Smooth muscle cell (in vitro differentiated cells): ENCODE measurements at regions not wholly inside any gene's neighbourhood (a gene's known extent, or its start where the extent isn't known, plus 50 kb on each side); places are given as distances from the start of the nearest gene placed in this dataset.
A peak's percentile ranks its signal among the peaks of the same experiment; 100 is the strongest.

Experiments
- DNase-seq: peaks from one replicate; lab custom pipeline; 2025; ENCODE audit not compliant: unreplicated experiment; lab: John Stamatoyannopoulos, UW
- H2AFZ ChIP-seq: fragments of 200-600 bp; sonication (generic); 2 replicates; pipeline ENCODE4 v1.6.0; 2016; ENCODE audit warnings: antibody characterized with exemption, low read depth, mild to moderate bottlenecking
- H3F3A ChIP-seq: fragments of 200-600 bp; sonication (generic); 2 replicates; pipeline ENCODE4 v1.6.0; 2017; ENCODE audit warnings: antibody characterized with exemption, low read depth
- H3K27ac ChIP-seq: fragments of 200-600 bp; sonication (generic); 2 replicates; pipeline ENCODE4 v1.5.1; 2016; ENCODE audit warnings: low read depth, mild to moderate bottlenecking
- H3K27me3 ChIP-seq: fragments of 200-600 bp; sonication (generic); 2 replicates; pipeline ENCODE4 v1.6.1; 2016; ENCODE audit warnings: low read depth, mild to moderate bottlenecking
- H3K36me3 ChIP-seq: fragments of 200-600 bp; sonication (generic); 2 replicates; pipeline ENCODE4 v1.5.1; 2016; ENCODE audit warnings: low read depth
- H3K4me1 ChIP-seq: fragments of 200-600 bp; sonication (generic); 2 replicates; pipeline ENCODE4 v1.5.1; 2016; ENCODE audit warnings: low read depth
- H3K4me2 ChIP-seq: fragments of 200-600 bp; sonication (generic); 2 replicates; pipeline ENCODE4 v1.6.0; 2016; ENCODE audit warnings: mild to moderate bottlenecking
- H3K4me3 ChIP-seq: fragments of 200-600 bp; sonication (generic); 2 replicates; pipeline ENCODE4 v1.5.1; 2016; ENCODE audit warnings: mild to moderate bottlenecking
- H3K79me2 ChIP-seq: fragments of 200-600 bp; sonication (generic); 2 replicates; pipeline ENCODE4 v1.6.0; 2016; ENCODE audit warnings: low read depth, mild to moderate bottlenecking
- H3K9ac ChIP-seq: fragments of 200-600 bp; sonication (generic); 2 replicates; pipeline ENCODE4 v1.6.0; 2016; ENCODE audit warnings: low read depth
- H3K9me3 ChIP-seq: fragments of 200-600 bp; sonication (generic); replicated peaks from 2 replicates; pipeline ENCODE4 v1.5.1; 2016; ENCODE audit warnings: low read depth
- H4K20me1 ChIP-seq: fragments of 200-600 bp; sonication (generic); 2 replicates; pipeline ENCODE4 v1.6.0; 2016; ENCODE audit warnings: low read depth
- CTCF ChIP-seq: fragments of 200-600 bp; sonication (generic); IDR thresholded peaks from 2 replicates; pipeline ENCODE4 v1.5.1; 2017; ENCODE audit warnings: borderline replicate concordance, mild to moderate bottlenecking, antibody characterized with exemption; ENCODE audit not compliant: insufficient read depth, poor library complexity, severe bottlenecking
- WGBS: methylation state at CpG from one replicate; pipeline ENCODE4 v1.1.7; 2016; ENCODE audit warnings: low lambda C conversion rate; 5-methylcytosine and 5-hydroxymethylcytosine counted together

- Histone ChIP-seq H3K9me3 (no peaks in the 10 kb centered on the region), H3K4me1 (no peaks in the 10 kb centered on the region), H3K79me2 (no peaks in the 10 kb centered on the region), H3K36me3 (no peaks in the 10 kb centered on the region), H3F3A (no peaks in the 10 kb centered on the region), H2AFZ (no peak overlapping the region), H3K27me3 (no peaks in the 10 kb centered on the region), H3K9ac (no peak overlapping the region), H3K4me3 (no peak overlapping the region), H3K4me2 (no peak overlapping the region), H4K20me1 (no peaks in the 10 kb centered on the region), H3K27ac (no peak overlapping the region)
- DNase-seq = no peak
- 93% methylated on average over 3 of the region's 3 CpGs for WGBS
- TF ChIP-seq CTCF = peak; percentile 14
Measured at GRCh38 chr2:180846756-180847472, 133.5 kb upstream of the UBE2E3 start.

GRCh38 chr2:180842461-180842860 lies 137.9 kb upstream of the UBE2E3 start:
- no peak overlapping the region for H2AFZ ChIP-seq
- no peaks in the 10 kb centered on the region for H3K27me3 ChIP-seq
- H3K9ac ChIP-seq = no peak overlapping the region
- no peaks in the 10 kb centered on the region for H4K20me1 ChIP-seq
- no peak overlapping the region for H3K4me2 ChIP-seq
- H3K9me3 ChIP-seq = no peaks in the 10 kb centered on the region
- H3K36me3 ChIP-seq = no peaks in the 10 kb centered on the region
- 84% methylated on average over 3 of the region's 3 CpGs for WGBS
- H3F3A ChIP-seq = no peaks in the 10 kb centered on the region
- H3K4me1 ChIP-seq = no peaks in the 10 kb centered on the region
- no peak overlapping the region for H3K4me3 ChIP-seq
- H3K79me2 ChIP-seq = no peaks in the 10 kb centered on the region
- no peak for DNase-seq
- TF ChIP-seq CTCF = no peak
- H3K27ac ChIP-seq = no peak overlapping the region

- H3K27ac ChIP-seq = no peak overlapping the region
- no peaks in the 10 kb centered on the region for H3K4me1 ChIP-seq
- H3F3A ChIP-seq = no peaks in the 10 kb centered on the region
- H3K79me2 ChIP-seq = no peaks in the 10 kb centered on the region
- 97% methylated on average over 9 of the region's 9 CpGs for WGBS
- H3K27me3 ChIP-seq = no peaks in the 10 kb centered on the region
- H4K20me1 ChIP-seq = no peaks in the 10 kb centered on the region
- no peak overlapping the region for H3K9ac ChIP-seq
- DNase-seq = no peak
- no peak overlapping the region for H3K4me3 ChIP-seq
- H3K9me3 ChIP-seq = no peaks in the 10 kb centered on the region
- no peak overlapping the region for H3K4me2 ChIP-seq
- no peaks in the 10 kb centered on the region for H3K36me3 ChIP-seq
- no peak overlapping the region for H2AFZ ChIP-seq
- no peak for TF ChIP-seq CTCF
Measured at GRCh38 chr2:180840641-180841040, 139.8 kb upstream of the UBE2E3 start.

GRCh38 chr2:180829836-180830235 lies 150.6 kb upstream of the UBE2E3 start:
- Histone ChIP-seq H3K27me3 (no peaks in the 10 kb centered on the region), H3K4me2 (no peak overlapping the region), H3K9me3 (no peaks in the 10 kb centered on the region), H3K36me3 (no peaks in the 10 kb centered on the region), H2AFZ (no peak overlapping the region), H3K79me2 (no peaks in the 10 kb centered on the region), H4K20me1 (no peaks in the 10 kb centered on the region), H3K4me1 (no peaks in the 10 kb centered on the region), H3F3A (no peaks in the 10 kb centered on the region), H3K9ac (no peak overlapping the region), H3K4me3 (no peak overlapping the region), H3K27ac (no peak overlapping the region)
- no peak for TF ChIP-seq CTCF
- DNase-seq = no peak
